Stimulated activated CD4-positive, alpha-beta T cell treated with anti-CD3 and anti-CD28 coated beads, Interleukin-4, amount 100 ng/mL, for 1 hour (primary cell): ENCODE measurements at regions not wholly inside any gene's neighbourhood (a gene's known extent, or its start where the extent isn't known, plus 50 kb on each side); places are given as distances from the start of the nearest gene placed in this dataset.

Experiments used
- DNase-seq: peaks from one replicate; pipeline ENCODE4 v3.0.0-alpha.2; 2020

- no peak for DNase-seq
These were observed 251.7 kb upstream of the SALL1 start for GRCh38 chr16:51402785-51403184.

GRCh38 chr16:51402298-51402697 lies 251.2 kb upstream of the SALL1 start:
- no peak for DNase-seq

GRCh38 chr16:51401673-51402072 lies 250.6 kb upstream of the SALL1 start:
- no peak for DNase-seq

GRCh38 chr16:51399908-51400670 lies 249.0 kb upstream of the SALL1 start:
- DNase-seq, result no peak

GRCh38 chr16:51394421-51394820 lies 243.4 kb upstream of the SALL1 start:
- DNase-seq, result no peak

GRCh38 chr16:51393381-51394005 lies 242.4 kb upstream of the SALL1 start:
- DNase-seq, result no peak

GRCh38 chr16:51392521-51393187 lies 241.6 kb upstream of the SALL1 start:
- DNase-seq, result no peak

GRCh38 chr16:51391798-51392511 lies 240.9 kb upstream of the SALL1 start:
- no peak for DNase-seq

GRCh38 chr16:51390877-51391276 lies 239.8 kb upstream of the SALL1 start:
- no peak for DNase-seq

GRCh38 chr16:51389881-51390280 lies 238.8 kb upstream of the SALL1 start:
- DNase-seq, result no peak

- DNase-seq, result no peak
These were observed 237.5 kb upstream of the SALL1 start for GRCh38 chr16:51388516-51388951.

GRCh38 chr16:51383909-51384308 lies 232.8 kb upstream of the SALL1 start:
- DNase-seq, result no peak

- no peak for DNase-seq
These were observed 231.9 kb upstream of the SALL1 start for GRCh38 chr16:51382940-51383339.

- no peak for DNase-seq
These were observed 231.1 kb upstream of the SALL1 start for GRCh38 chr16:51382211-51382610.

GRCh38 chr16:51376080-51376479 lies 225.0 kb upstream of the SALL1 start:
- no peak for DNase-seq

GRCh38 chr16:51374790-51375189 lies 223.7 kb upstream of the SALL1 start:
- DNase-seq, result no peak

- DNase-seq, result no peak
These were observed 223.3 kb upstream of the SALL1 start for GRCh38 chr16:51374346-51374745.

GRCh38 chr16:51365715-51366114 lies 214.6 kb upstream of the SALL1 start:
- no peak for DNase-seq

- DNase-seq, result no peak
These were observed 208.3 kb upstream of the SALL1 start for GRCh38 chr16:51359141-51359955.

- no peak for DNase-seq
These were observed 206.8 kb upstream of the SALL1 start for GRCh38 chr16:51357839-51358238.

- DNase-seq, result no peak
These were observed 204.8 kb upstream of the SALL1 start for GRCh38 chr16:51355875-51356274.

GRCh38 chr16:51355195-51355594 lies 204.1 kb upstream of the SALL1 start:
- no peak for DNase-seq

- DNase-seq, result no peak
These were observed 202.0 kb upstream of the SALL1 start for GRCh38 chr16:51353055-51353454.
